ENCODE measurements at regions not wholly inside any gene's neighbourhood (a gene's known extent, or its start where the extent isn't known, plus 50 kb on each side); places are given as distances from the start of the nearest gene placed in this dataset.

DNA sequence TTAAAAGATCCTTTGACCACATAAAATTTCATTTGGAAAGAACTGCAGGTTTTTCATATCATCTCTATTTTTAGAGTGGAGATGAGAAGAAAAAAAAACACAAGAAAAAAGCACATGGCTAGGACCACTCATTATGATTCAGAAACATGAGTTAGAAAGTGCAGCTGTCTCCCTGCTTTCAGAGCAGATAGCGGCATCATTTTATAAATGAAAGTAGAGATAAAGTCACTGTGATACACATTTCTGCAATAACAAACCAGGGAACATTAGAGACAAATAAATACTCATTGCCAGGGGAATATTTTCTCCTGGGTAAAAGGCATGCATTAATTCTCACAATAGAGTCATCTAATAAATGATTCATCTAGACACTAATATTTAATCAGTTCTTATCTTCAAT is 87.5 kb upstream of the PLPPR4 start:
- no peak overlapping the region for H3K27ac Mint-ChIP-seq
- H3K9me3 Mint-ChIP-seq, result no peaks in the 10 kb centered on the region
- H3K4me3 Mint-ChIP-seq, result no peak overlapping the region
- no peaks in the 10 kb centered on the region for H3K36me3 Mint-ChIP-seq (ENCODE audit: low read depth)
- intact Hi-C loops (cut with micrococcal nuclease), result no loop called here
- DNase-seq (ENCODE audit: low spot score), result no peak
- peaks cover 6% of the 10 kb centered on the region for H3K27me3 Mint-ChIP-seq (ENCODE audit: insufficient read depth)
- H3K4me1 Mint-ChIP-seq (ENCODE audit: low read depth), result no peaks in the 10 kb centered on the region

DNA sequence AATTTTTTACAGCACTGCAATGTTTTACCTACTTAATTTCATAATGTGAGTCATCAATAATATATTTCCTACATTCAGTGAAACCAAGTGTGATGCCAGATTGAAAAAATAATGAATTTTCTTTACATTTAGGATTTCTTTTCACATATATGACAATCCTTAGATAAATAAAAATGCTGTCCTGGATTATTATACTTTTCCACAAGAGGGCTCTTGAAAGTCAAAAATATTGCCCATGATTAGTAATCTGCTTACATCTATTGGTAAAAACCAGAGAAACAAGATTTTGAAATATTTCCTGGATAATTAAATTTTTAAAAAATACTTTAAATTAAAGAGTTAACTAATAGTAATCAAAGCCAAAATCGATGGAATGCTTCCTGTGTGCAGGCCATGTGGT is 86.8 kb upstream of the PLPPR4 start:
- Mint-ChIP-seq H3K4me3 (no peak overlapping the region), H3K4me1 (ENCODE audit: low read depth) (no peaks in the 10 kb centered on the region), H3K27ac (no peak overlapping the region), H3K36me3 (ENCODE audit: low read depth) (no peaks in the 10 kb centered on the region), H3K27me3 (ENCODE audit: insufficient read depth) (peaks cover 6% of the 10 kb centered on the region), H3K9me3 (no peaks in the 10 kb centered on the region)
- DNase-seq (ENCODE audit: low spot score), result no peak
- intact Hi-C loops (cut with micrococcal nuclease), result no loop called here

DNA sequence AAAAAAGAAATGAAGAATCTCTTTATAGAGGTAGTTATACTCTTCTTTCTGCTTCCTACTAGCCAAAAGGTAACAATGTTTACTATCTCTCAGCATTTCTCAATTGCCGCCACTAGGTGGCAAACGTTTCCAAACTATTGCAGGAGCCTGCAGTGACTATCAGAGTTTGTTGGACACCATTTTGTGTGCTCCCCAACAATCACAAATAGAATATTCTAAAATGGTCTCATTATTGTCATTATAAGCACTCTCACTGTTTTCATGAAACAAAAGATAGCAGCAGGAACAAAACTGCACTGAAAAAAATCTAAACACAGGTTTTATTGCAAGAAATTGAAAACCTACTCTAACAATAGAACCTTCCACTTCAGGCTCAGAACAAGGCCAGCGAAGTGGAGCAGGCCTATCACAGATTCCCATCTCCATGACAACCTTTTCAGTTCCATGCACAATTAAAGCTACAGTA is 83.9 kb upstream of the PLPPR4 start:
- intact Hi-C loops (cut with micrococcal nuclease), result loop anchor here (1.0 to 10.0 kb wide), 4 partner anchors 301 to 1687 kb away; no protein-coding TSS in a partner anchor
- no peaks in the 10 kb centered on the region for H3K4me1 Mint-ChIP-seq (ENCODE audit: low read depth)
- H3K4me3 Mint-ChIP-seq, result no peak overlapping the region
- H3K9me3 Mint-ChIP-seq, result no peaks in the 10 kb centered on the region
- H3K27ac Mint-ChIP-seq, result no peak overlapping the region
- DNase-seq (ENCODE audit: low spot score), result peak; percentile 31
- peaks cover 1% of the 10 kb centered on the region for H3K27me3 Mint-ChIP-seq (ENCODE audit: insufficient read depth)
- no peaks in the 10 kb centered on the region for H3K36me3 Mint-ChIP-seq (ENCODE audit: low read depth)

DNA sequence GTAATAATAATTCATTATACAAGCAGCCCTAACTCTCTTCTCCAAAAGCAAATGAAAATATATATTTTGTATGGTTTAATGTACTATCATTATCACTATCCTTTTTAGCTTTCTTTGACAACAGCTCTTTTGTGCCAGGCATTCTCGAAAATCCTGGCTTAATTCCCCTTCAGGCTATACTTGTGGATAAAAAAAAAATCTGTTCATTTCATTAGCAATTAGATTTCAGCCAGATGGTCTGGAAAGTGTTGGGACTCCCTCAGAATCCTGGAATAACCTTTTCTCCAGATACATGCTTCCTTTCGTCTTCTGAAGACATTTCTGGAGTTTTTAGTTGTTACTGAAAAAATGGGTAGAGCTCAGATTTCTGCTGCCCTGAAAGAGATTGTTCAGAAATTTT is 83.4 kb upstream of the PLPPR4 start:
- Mint-ChIP-seq H3K4me1 (ENCODE audit: low read depth) (no peaks in the 10 kb centered on the region), H3K4me3 (no peak overlapping the region), H3K9me3 (no peaks in the 10 kb centered on the region), H3K27ac (no peak overlapping the region), H3K27me3 (ENCODE audit: insufficient read depth) (peaks cover 1% of the 10 kb centered on the region), H3K36me3 (ENCODE audit: low read depth) (no peaks in the 10 kb centered on the region)
- no peak for DNase-seq (ENCODE audit: low spot score)
- intact Hi-C loops (cut with micrococcal nuclease), result loop anchor here (1.0 to 10.0 kb wide), 4 partner anchors 300 to 1686 kb away; no protein-coding TSS in a partner anchor

DNA sequence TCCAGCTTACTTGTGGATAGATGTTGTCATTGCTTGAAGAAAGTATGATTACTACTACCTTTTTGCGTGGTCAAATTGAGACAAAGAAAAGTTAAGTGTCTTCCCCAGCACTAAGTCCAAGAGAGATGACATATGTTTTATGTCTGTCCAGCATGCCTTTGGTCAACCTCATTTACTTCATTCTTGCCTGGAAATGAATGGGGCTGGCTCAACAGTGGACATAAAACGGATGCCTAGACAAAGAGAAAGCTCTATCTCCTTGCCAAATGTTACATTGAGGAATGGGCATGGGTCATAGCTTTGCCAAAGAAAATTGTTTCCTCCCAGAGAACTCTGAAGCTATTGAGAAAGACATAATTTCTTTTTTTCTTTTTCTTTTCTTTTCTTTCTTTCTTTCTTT is 82.4 kb upstream of the PLPPR4 start:
- Mint-ChIP-seq H3K27me3 (ENCODE audit: insufficient read depth) (peaks cover 1% of the 10 kb centered on the region), H3K4me1 (ENCODE audit: low read depth) (no peaks in the 10 kb centered on the region), H3K27ac (no peak overlapping the region), H3K9me3 (no peaks in the 10 kb centered on the region), H3K36me3 (ENCODE audit: low read depth) (no peaks in the 10 kb centered on the region), H3K4me3 (no peak overlapping the region)
- intact Hi-C loops (cut with micrococcal nuclease), result loop anchor here (5.0 to 10.0 kb wide), 3 partner anchors 387 to 1685 kb away; no protein-coding TSS in a partner anchor
- no peak for DNase-seq (ENCODE audit: low spot score)

DNA sequence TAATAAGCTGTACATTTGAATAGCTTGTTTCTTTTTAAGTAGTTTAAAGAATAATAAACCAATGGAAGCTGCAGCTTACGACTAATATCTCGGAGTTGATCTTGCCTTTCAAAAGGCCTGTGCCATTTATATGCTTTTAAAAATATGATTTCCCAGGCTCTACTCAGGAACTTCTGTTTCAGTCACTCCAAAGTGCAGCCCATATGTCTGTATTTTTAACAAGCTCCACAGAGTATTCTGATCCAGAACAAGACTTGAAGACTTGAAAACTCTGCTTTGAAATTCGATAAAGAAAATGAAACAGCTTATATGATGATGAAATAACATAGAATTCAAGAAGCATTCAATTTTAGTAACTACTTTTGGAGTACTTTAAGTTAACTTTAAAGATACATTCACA is 79.1 kb upstream of the PLPPR4 start:
- H3K36me3 Mint-ChIP-seq (ENCODE audit: low read depth), result no peaks in the 10 kb centered on the region

DNA sequence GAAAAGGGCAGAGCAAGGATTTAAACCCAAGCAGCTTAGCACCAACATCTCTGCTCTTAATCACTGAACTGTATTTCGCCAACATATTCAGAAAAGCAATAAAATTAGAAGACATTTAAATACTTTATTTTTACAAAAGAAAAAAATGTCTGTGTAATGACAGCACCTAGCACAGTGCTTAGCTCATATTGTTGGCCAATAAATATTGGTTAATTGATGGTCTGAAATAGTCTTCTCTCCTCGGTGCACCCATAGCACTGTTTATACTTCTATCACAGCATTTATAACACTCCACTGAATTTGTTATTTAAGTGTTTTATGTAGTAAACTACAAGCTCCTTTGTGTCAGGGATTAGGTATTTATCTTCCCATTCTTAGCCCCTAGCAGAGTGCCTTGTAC is 70.9 kb upstream of the PLPPR4 start:
- DNase-seq (ENCODE audit: low spot score), result no peak
- Mint-ChIP-seq H3K9me3 (no peaks in the 10 kb centered on the region), H3K27me3 (ENCODE audit: insufficient read depth) (peaks cover 4% of the 10 kb centered on the region), H3K4me3 (no peak overlapping the region), H3K4me1 (ENCODE audit: low read depth) (no peaks in the 10 kb centered on the region), H3K36me3 (ENCODE audit: low read depth) (no peaks in the 10 kb centered on the region), H3K27ac (no peak overlapping the region)
- intact Hi-C loops (cut with micrococcal nuclease), result no loop called here

More for the DNA sequence above, 79.1 kb upstream of the PLPPR4 start:
- no peak for DNase-seq (ENCODE audit: low spot score)
- no peaks in the 10 kb centered on the region for H3K4me1 Mint-ChIP-seq (ENCODE audit: low read depth)
- H3K27ac Mint-ChIP-seq, result no peak overlapping the region
- no peaks in the 10 kb centered on the region for H3K9me3 Mint-ChIP-seq
- H3K27me3 Mint-ChIP-seq (ENCODE audit: insufficient read depth), result no peaks in the 10 kb centered on the region
- H3K4me3 Mint-ChIP-seq, result no peak overlapping the region
- intact Hi-C loops (cut with micrococcal nuclease), result loop anchor here (10.0 kb wide), 1 partner anchor 390 kb away; no protein-coding TSS in a partner anchor

DNA sequence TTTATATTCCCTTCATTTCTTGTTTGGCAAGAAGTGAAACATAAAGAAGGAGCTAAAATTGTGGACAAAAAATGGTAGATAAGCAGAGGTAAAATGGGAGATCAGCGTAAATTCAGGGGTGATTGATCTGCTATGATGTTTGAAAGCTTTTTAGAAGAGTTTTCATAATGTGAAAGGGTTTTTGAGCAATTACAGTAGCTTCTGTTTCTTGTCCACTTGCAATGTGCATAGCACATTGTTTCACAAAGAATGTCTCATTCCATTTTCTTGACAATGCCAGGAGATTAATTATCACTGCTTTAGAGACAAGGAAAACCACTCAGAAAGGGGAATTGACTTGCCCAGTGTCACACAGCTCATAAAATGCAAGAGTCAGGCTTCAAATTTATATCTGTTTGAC is 65.9 kb upstream of the PLPPR4 start:
- no peak for DNase-seq (ENCODE audit: low spot score)
- Mint-ChIP-seq H3K4me3 (no peak overlapping the region), H3K4me1 (ENCODE audit: low read depth) (no peaks in the 10 kb centered on the region), H3K27me3 (ENCODE audit: insufficient read depth) (no peaks in the 10 kb centered on the region), H3K27ac (no peak overlapping the region), H3K9me3 (no peaks in the 10 kb centered on the region), H3K36me3 (ENCODE audit: low read depth) (no peaks in the 10 kb centered on the region)
- intact Hi-C loops (cut with micrococcal nuclease), result no loop called here

DNA sequence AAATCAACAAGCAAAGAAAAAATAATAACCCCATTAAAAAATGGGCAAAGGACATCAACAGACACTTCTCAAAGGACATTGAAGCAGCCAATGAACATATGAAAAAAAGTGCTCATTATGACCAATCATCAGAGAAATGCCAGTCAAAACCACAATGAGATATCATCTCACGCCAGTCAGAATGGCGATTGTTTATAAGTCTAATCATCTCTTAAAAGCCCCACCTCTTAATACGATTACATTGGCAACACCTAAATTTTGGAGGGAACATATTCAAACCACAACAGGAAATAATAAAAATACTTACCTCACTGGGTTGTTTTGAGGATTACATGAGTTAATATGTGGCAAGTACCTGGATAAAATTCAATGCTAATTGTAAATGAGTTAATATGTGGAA is 57.1 kb upstream of the PLPPR4 start:
- intact Hi-C loops (cut with micrococcal nuclease), result no loop called here
- DNase-seq (ENCODE audit: low spot score), result no peak
- H3K36me3 Mint-ChIP-seq (ENCODE audit: low read depth), result no peaks in the 10 kb centered on the region
- no peaks in the 10 kb centered on the region for H3K9me3 Mint-ChIP-seq
- H3K27ac Mint-ChIP-seq, result no peak overlapping the region
- peaks cover 4% of the 10 kb centered on the region for H3K27me3 Mint-ChIP-seq (ENCODE audit: insufficient read depth)
- H3K4me3 Mint-ChIP-seq, result no peak overlapping the region
- no peaks in the 10 kb centered on the region for H3K4me1 Mint-ChIP-seq (ENCODE audit: low read depth)
